Eye (tissue), 1 donor: ENCODE measurements at regions not wholly inside any gene's neighbourhood (a gene's known extent, or its start where the extent isn't known, plus 50 kb on each side); places are given as distances from the start of the nearest gene placed in this dataset.
A peak's percentile ranks its signal among the peaks of the same experiment; 100 is the strongest.
"Not testable (repeated sequence)": the region's sequence is repeated elsewhere in the genome, so short reads cannot be mapped to it uniquely, and the experiment has no call there.

Source experiments
- DNase-seq: peaks from one replicate; pipeline ENCODE4 v3.0.0-alpha.2; 2015

- not testable (repeated sequence) for DNase-seq
Observed at GRCh38 chr15:85196697-85197096, 183.7 kb upstream of the AKAP13 start.

- DNase-seq = not testable (repeated sequence)
Observed at GRCh38 chr15:85197582-85197981, 182.8 kb upstream of the AKAP13 start.

- DNase-seq = not testable (repeated sequence)
Observed at GRCh38 chr15:85198432-85198831, 182.0 kb upstream of the AKAP13 start.

GRCh38 chr15:85200215-85200614 lies 180.2 kb upstream of the AKAP13 start:
- not testable (repeated sequence) for DNase-seq

- DNase-seq = not testable (repeated sequence)
Observed at GRCh38 chr15:85201118-85201793, 179.1 kb upstream of the AKAP13 start.

- DNase-seq = not testable (repeated sequence)
Observed at GRCh38 chr15:85204481-85204880, 175.9 kb upstream of the AKAP13 start.

- DNase-seq = peak; percentile 24
Observed at GRCh38 chr15:85233791-85234325, 146.5 kb upstream of the AKAP13 start.

GRCh38 chr15:85234450-85235196 lies 145.8 kb upstream of the AKAP13 start:
- DNase-seq = not testable (repeated sequence)

GRCh38 chr15:85244056-85244455 lies 136.3 kb upstream of the AKAP13 start:
- not testable (repeated sequence) for DNase-seq

GRCh38 chr15:85250938-85251542 lies 129.4 kb upstream of the AKAP13 start:
- DNase-seq = not testable (repeated sequence)

- not testable (repeated sequence) for DNase-seq
Observed at GRCh38 chr15:85253196-85253915, 127.0 kb upstream of the AKAP13 start.

GRCh38 chr15:85254961-85255360 lies 125.4 kb upstream of the AKAP13 start:
- DNase-seq = not testable (repeated sequence)

- not testable (repeated sequence) for DNase-seq
Observed at GRCh38 chr15:85255502-85255901, 124.9 kb upstream of the AKAP13 start.

GRCh38 chr15:85256009-85256997 lies 124.1 kb upstream of the AKAP13 start:
- not testable (repeated sequence) for DNase-seq

- DNase-seq = not testable (repeated sequence)
Observed at GRCh38 chr15:85258062-85258445, 122.3 kb upstream of the AKAP13 start.

GRCh38 chr15:85258559-85259209 lies 121.7 kb upstream of the AKAP13 start:
- not testable (repeated sequence) for DNase-seq

GRCh38 chr15:85260526-85260925 lies 119.9 kb upstream of the AKAP13 start:
- not testable (repeated sequence) for DNase-seq

- DNase-seq = not testable (repeated sequence)
Observed at GRCh38 chr15:85262461-85263055, 117.8 kb upstream of the AKAP13 start.

GRCh38 chr15:85263842-85264440 lies 116.5 kb upstream of the AKAP13 start:
- DNase-seq = not testable (repeated sequence)

GRCh38 chr15:85264614-85265190 lies 115.7 kb upstream of the AKAP13 start:
- not testable (repeated sequence) for DNase-seq
